ENCODE measurements at regions not wholly inside any gene's neighbourhood (a gene's known extent, or its start where the extent isn't known, plus 50 kb on each side); places are given as distances from the start of the nearest gene placed in this dataset.

GRCh38 chr10:53737132-53737531, 964.5 kb upstream of the MBL2 start:
- TF ChIP-seq POLR2A (IDR thresholded peaks at IDR 0.05) (no peak), POLR2AphosphoS5 (IDR thresholded peaks at IDR 0.05) (no peak), CTCF (IDR thresholded peaks at IDR 0.05) (no peak), EP300 (IDR thresholded peaks at IDR 0.05) (no peak)

Data from gastroesophageal sphincter (tissue), 3 donors.